Left lung (tissue), 4 donors: ENCODE measurements at regions not wholly inside any gene's neighbourhood (a gene's known extent, or its start where the extent isn't known, plus 50 kb on each side); places are given as distances from the start of the nearest gene placed in this dataset.

Source experiments
- ATAC-seq: fragments of 200-7000 bp; cut with Tn5 transposase; one replicate; pipeline ENCODE4 v1.9.1; 2020; ENCODE audit warnings: moderate library complexity
- DNase-seq, 4 donors: peaks; one replicate each; pipeline ENCODE4 v3.0.0-alpha.2; 2013 to 2020
- H3K27ac ChIP-seq, 2 donors: fragments of 200-600 bp; sonication (generic) in 1 of 2; one replicate each; pipeline versions ENCODE4 v1.5.0 to v1.8.0; 2020 to 2021
- H3K27me3 ChIP-seq, 2 donors: fragments of 200-600 bp; sonication (generic) in 1 of 2; one replicate each; pipeline versions ENCODE4 v1.5.0 to v1.8.0; 2020 to 2021
- H3K36me3 ChIP-seq, 2 donors: fragments of 200-600 bp; sonication (generic) in 1 of 2; one replicate each; pipeline versions ENCODE4 v1.5.0 to v1.8.0; 2020 to 2021
- H3K4me1 ChIP-seq, 2 donors: fragments of 200-600 bp; one replicate each; pipeline ENCODE4 v1.8.0; 2021
- H3K4me3 ChIP-seq, 2 donors: fragments of 200-600 bp; sonication (generic) in 1 of 2; one replicate each; pipeline versions ENCODE4 v1.5.0 to v1.8.0; 2020 to 2021; ENCODE audit warnings: mild to moderate bottlenecking in 1 of 2
- H3K9me3 ChIP-seq, 2 donors: fragments of 200-600 bp; sonication (generic) in 1 of 2; one replicate each; pipeline versions ENCODE4 v1.5.0 to v1.8.0; 2020 to 2021
- intact Hi-C, 2 donors: fragments of 100-400 bp; cut with DNase I; formaldehyde crosslinking; loops; one replicate each; pipeline versions ENCODE4 v1.11.2 to v1.14.2; 2022
- TF ChIP-seq, protein P1 (sequence below), 2 donors: fragments of 200-600 bp; sonication (generic) in 1 of 2; IDR thresholded peaks; one replicate each; pipeline versions ENCODE4 v1.5.0 to v1.8.0; 2021; ENCODE audit warnings: antibody characterized with exemption in 2 of 2
- donor health status: DM: no; HTN: yes; CAD: no.
- donor health status: DM: no; HTN: no; CAD: no.

DNA sequence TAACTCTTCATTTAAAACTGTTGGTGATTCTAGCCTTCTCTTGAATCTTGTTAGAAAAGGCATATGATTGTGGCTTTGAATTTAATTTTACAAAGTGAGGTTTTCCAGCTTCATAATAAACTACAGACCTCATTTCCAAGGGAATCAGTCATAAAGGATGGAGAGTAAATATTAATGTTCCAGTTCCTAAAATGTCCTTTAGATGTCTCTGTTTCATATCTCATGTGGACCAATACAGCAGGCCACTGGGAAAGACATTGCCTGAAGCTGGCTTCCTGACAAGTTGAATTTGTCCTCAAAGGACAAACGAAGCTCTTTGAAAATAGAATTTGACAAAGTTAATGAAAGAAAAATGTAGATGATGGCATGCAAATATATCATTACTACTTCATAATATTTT, 125.4 kb downstream of the ZNF330 start:
- intact Hi-C loops = loop anchor here in 1 of 2 donors (10.0 kb wide), 1 partner anchor 369 kb away; no protein-coding TSS in a partner anchor

DNA sequence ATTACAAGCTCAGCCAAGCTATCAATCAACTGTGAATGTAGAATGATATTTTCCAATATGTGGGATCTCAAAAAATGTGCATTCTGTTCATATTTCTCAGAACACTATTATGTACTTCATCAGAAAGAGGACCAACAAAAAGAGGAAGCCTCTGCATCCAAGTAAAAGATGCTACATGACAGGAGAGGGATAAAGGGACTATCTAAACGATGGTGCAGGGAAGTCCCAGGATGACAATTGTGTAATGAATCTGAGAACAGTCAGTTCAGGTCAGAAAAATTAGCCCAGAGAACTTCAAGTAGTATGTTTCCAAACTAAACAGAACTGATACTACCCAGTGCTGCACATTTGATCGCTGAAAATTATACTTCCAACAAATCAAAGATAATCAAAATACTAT, 127.0 kb downstream of the ZNF330 start:
- Histone ChIP-seq H3K27me3 (no peaks in the 10 kb centered on the region), H3K4me3 (no peak overlapping the region), H3K36me3 (no peaks in the 10 kb centered on the region), H3K27ac (peak overlapping the region in 1 of 2 donors; percentile 71), H3K9me3 (no peaks in the 10 kb centered on the region), H3K4me1 (peaks cover 0 to 2% of the 10 kb centered on the region in 2 donors)
- ATAC-seq (no peak), DNase-seq (no peak)
- TF ChIP-seq, protein P1, sequence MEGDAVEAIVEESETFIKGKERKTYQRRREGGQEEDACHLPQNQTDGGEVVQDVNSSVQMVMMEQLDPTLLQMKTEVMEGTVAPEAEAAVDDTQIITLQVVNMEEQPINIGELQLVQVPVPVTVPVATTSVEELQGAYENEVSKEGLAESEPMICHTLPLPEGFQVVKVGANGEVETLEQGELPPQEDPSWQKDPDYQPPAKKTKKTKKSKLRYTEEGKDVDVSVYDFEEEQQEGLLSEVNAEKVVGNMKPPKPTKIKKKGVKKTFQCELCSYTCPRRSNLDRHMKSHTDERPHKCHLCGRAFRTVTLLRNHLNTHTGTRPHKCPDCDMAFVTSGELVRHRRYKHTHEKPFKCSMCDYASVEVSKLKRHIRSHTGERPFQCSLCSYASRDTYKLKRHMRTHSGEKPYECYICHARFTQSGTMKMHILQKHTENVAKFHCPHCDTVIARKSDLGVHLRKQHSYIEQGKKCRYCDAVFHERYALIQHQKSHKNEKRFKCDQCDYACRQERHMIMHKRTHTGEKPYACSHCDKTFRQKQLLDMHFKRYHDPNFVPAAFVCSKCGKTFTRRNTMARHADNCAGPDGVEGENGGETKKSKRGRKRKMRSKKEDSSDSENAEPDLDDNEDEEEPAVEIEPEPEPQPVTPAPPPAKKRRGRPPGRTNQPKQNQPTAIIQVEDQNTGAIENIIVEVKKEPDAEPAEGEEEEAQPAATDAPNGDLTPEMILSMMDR (IDR thresholded peaks at IDR 0.05) = no peak
- intact Hi-C loops = loop anchor here in 1 of 2 donors (10.0 kb wide), 1 partner anchor 367 kb away; no protein-coding TSS in a partner anchor

More for the DNA sequence above, 125.4 kb downstream of the ZNF330 start:
- ATAC-seq (peak; percentile 87), DNase-seq (peak in 2 of 4 donors; percentile 53 to 72)
- H3K36me3 ChIP-seq = no peaks in the 10 kb centered on the region
- no peak overlapping the region for H3K4me3 ChIP-seq
- H3K27me3 ChIP-seq = no peaks in the 10 kb centered on the region
- TF ChIP-seq, protein P1 (IDR thresholded peaks at IDR 0.05) = peak; percentile 14 to 54
- no peaks in the 10 kb centered on the region for H3K9me3 ChIP-seq
- H3K4me1 ChIP-seq = peaks cover 0 to 2% of the 10 kb centered on the region in 2 donors
- H3K27ac ChIP-seq = no peak overlapping the region

GRCh38 chr4:141348125-141348524, 127.4 kb downstream of the ZNF330 start:
- no peak overlapping the region for H3K4me3 ChIP-seq
- peak; percentile 37 for ATAC-seq

GRCh38 chr4:141348573-141348972, 127.9 kb downstream of the ZNF330 start:
- Histone ChIP-seq H3K9me3 (no peaks in the 10 kb centered on the region), H3K36me3 (no peaks in the 10 kb centered on the region), H3K27me3 (no peaks in the 10 kb centered on the region), H3K4me1 (peaks cover 0 to 2% of the 10 kb centered on the region in 2 donors), H3K27ac (peak overlapping the region in 1 of 2 donors; percentile 71), H3K4me3 (no peak overlapping the region)
- DNase-seq (no peak), ATAC-seq (no peak)
- TF ChIP-seq, protein P1 (IDR thresholded peaks at IDR 0.05) = no peak
- intact Hi-C loops = loop anchor here in 1 of 2 donors (10.0 kb wide), 1 partner anchor 366 kb away; no protein-coding TSS in a partner anchor

More at GRCh38 chr4:141348125-141348524, 127.4 kb downstream of the ZNF330 start:
- Histone ChIP-seq H3K27me3 (no peaks in the 10 kb centered on the region), H3K36me3 (no peaks in the 10 kb centered on the region), H3K27ac (peak overlapping the region in 1 of 2 donors; percentile 71), H3K4me1 (peaks cover 0 to 2% of the 10 kb centered on the region in 2 donors), H3K9me3 (no peaks in the 10 kb centered on the region)
- TF ChIP-seq, protein P1 (IDR thresholded peaks at IDR 0.05) = no peak
- DNase-seq = no peak
- intact Hi-C loops = loop anchor here in 1 of 2 donors (10.0 kb wide), 1 partner anchor 367 kb away; no protein-coding TSS in a partner anchor

DNA sequence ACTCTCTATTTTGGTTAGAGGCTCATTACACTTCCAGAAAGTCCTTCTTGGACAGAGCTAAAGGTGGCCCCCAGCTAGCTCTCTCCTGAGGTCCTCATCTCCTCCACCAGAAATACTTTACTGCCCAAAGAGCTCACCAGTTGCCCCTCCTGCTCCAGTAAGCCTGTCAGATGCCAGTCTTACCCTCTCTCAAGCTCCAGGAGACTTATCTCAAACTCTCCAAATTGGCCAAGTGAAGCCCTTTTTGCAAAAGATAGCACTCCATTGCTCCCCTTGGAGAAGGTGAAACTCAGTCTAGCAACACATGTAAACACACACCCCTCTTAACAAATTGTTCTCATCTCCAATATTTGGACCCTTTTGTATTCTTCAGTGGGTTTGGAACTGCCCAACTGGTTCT, 128.5 kb downstream of the ZNF330 start:
- ATAC-seq (no peak), DNase-seq (no peak)
- H3K27me3 ChIP-seq = no peaks in the 10 kb centered on the region
- TF ChIP-seq, protein P1 (IDR thresholded peaks at IDR 0.05) = no peak
- H3K36me3 ChIP-seq = no peaks in the 10 kb centered on the region
- H3K4me1 ChIP-seq = peaks cover 0 to 2% of the 10 kb centered on the region in 2 donors
- H3K4me3 ChIP-seq = no peak overlapping the region
- peaks cover 0 to 5% of the 10 kb centered on the region in 2 donors for H3K9me3 ChIP-seq
- intact Hi-C loops = loop anchor here in 1 of 2 donors (10.0 kb wide), 1 partner anchor 366 kb away; no protein-coding TSS in a partner anchor
- H3K27ac ChIP-seq = no peak overlapping the region
